Lower leg skin (tissue), 3 donors: ENCODE measurements at regions not wholly inside any gene's neighbourhood (a gene's known extent, or its start where the extent isn't known, plus 50 kb on each side); places are given as distances from the start of the nearest gene placed in this dataset.

Experiments
- CTCF ChIP-seq, 3 donors: fragments of 450-650 bp; IDR thresholded peaks; one replicate each; pipeline ENCODE4 v1.5.1; 2016; ENCODE audit warnings: antibody characterized with exemption in 3 of 3, mild to moderate bottlenecking in 3 of 3, moderate library complexity in 2 of 3
- POLR2A ChIP-seq, 2 donors: fragments of 450-650 bp; IDR thresholded peaks; one replicate each; pipeline ENCODE4 v1.6.1; 2016 to 2017; ENCODE audit warnings: antibody characterized with exemption in 2 of 2, mild to moderate bottlenecking in 1 of 2, moderate library complexity in 1 of 2

DNA sequence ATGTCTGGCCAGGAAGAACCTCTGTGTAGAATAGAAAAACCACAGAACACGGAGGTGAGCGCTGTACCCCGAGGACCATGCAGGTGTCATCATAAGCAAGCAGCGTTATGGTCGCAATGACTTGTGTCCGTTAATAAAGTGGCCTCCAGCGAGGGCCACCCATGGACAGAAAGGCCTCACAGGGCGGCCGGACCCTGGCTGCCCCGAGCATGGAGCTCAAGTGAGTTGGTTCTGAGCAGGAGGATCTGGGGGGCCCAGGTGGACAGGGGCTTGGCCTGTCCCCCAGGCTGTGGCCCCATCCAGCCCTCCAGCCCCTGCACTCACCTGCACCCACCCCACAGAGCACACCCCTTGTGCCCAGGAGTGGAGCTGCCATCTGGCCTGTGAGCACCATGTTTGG, 133.8 kb downstream of the BRD1 start:
- TF ChIP-seq CTCF (IDR thresholded peaks at IDR 0.05) (no peak), POLR2A (IDR thresholded peaks at IDR 0.05) (no peak)
